Right atrium auricular region (tissue), 2 donors: ENCODE measurements at regions not wholly inside any gene's neighbourhood (a gene's known extent, or its start where the extent isn't known, plus 50 kb on each side); places are given as distances from the start of the nearest gene placed in this dataset.

Experiments
- DNase-seq: peaks from one replicate; pipeline ENCODE4 v3.0.0-alpha.2; 2019; ENCODE audit warnings: low spot score
- H3K27ac ChIP-seq, 2 donors: fragments of 200-600 bp; sonication (generic); 1 replicate in 1 of 2; 2 replicates in 1 of 2; pipeline ENCODE4 v1.5.1; 2016 to 2019
- H3K27me3 ChIP-seq, 2 donors: fragments of 200-600 bp; sonication (generic); one replicate each; pipeline versions ENCODE4 v1.5.1 to v1.6.0; 2017 to 2019
- H3K36me3 ChIP-seq: fragments of 200-600 bp; sonication (generic); one replicate; pipeline ENCODE4 v1.5.1; 2016
- H3K4me1 ChIP-seq, 2 donors: fragments of 200-600 bp; sonication (generic); one replicate each; pipeline versions ENCODE4 v1.5.1 to v1.6.0; 2017 to 2019
- H3K4me3 ChIP-seq, 2 donors: fragments of 200-600 bp; sonication (generic); 1 replicate in 1 of 2; 2 replicates in 1 of 2; pipeline ENCODE4 v1.5.1; 2017 to 2019; ENCODE audit warnings: mild to moderate bottlenecking in 1 of 2, moderate library complexity in 1 of 2
- H3K9me3 ChIP-seq, 2 donors: fragments of 200-600 bp; sonication (generic); one replicate each; pipeline ENCODE4 v1.5.1; 2019
- TF ChIP-seq, protein P1 (sequence below), 2 donors: fragments of 200-600 bp; sonication (generic); IDR thresholded peaks; one replicate each; pipeline ENCODE4 v1.5.1; 2019; ENCODE audit warnings: antibody characterized with exemption in 2 of 2

DNA sequence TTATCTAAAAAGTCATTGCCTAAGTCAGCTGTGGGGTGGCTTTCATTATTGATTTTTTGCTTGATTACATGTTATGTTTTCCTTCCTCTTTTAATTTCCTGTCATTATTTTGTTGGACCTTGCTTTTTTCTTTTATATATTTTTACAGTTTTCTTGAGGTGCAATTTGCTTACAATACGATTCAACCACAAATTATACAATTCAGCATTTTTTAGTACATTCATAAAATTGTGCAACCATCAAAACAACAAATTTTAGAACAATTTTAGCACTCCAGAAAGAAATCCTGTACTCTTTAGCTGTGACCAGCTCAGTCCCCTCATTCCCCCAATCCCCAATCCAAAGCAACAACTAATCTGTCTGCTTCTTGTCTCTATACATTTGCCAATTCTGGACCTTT, 608.9 kb downstream of the C6orf118 start:
- Histone ChIP-seq H3K27ac (no peak overlapping the region), H3K4me1 (no peaks in the 10 kb centered on the region), H3K36me3 (no peaks in the 10 kb centered on the region), H3K9me3 (no peaks in the 10 kb centered on the region), H3K4me3 (no peak overlapping the region), H3K27me3 (no peaks in the 10 kb centered on the region)
- no peak for DNase-seq
- TF ChIP-seq, protein P1, sequence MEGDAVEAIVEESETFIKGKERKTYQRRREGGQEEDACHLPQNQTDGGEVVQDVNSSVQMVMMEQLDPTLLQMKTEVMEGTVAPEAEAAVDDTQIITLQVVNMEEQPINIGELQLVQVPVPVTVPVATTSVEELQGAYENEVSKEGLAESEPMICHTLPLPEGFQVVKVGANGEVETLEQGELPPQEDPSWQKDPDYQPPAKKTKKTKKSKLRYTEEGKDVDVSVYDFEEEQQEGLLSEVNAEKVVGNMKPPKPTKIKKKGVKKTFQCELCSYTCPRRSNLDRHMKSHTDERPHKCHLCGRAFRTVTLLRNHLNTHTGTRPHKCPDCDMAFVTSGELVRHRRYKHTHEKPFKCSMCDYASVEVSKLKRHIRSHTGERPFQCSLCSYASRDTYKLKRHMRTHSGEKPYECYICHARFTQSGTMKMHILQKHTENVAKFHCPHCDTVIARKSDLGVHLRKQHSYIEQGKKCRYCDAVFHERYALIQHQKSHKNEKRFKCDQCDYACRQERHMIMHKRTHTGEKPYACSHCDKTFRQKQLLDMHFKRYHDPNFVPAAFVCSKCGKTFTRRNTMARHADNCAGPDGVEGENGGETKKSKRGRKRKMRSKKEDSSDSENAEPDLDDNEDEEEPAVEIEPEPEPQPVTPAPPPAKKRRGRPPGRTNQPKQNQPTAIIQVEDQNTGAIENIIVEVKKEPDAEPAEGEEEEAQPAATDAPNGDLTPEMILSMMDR (IDR thresholded peaks at IDR 0.05) = no peak

DNA sequence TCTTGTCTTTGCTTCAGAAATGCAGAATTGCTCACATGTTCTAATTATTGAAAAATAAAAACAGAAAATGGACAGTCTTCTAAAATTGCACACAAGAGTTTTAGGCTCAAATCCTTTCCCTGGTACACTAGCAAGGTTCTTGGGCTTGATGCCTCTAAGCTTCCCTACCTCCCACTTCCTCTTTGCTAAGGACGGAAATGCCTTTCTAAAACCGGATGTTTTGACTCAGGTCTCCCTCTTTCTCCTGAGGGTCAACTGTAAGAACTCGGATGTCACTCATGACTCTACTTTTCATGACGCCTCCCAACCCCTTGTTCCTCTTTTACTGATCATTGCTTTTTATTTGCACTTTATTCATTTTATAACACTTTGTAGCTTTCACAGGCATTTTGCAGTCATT, 613.5 kb downstream of the C6orf118 start:
- Histone ChIP-seq H3K4me1 (no peaks in the 10 kb centered on the region), H3K4me3 (no peak overlapping the region), H3K9me3 (no peaks in the 10 kb centered on the region), H3K27ac (no peak overlapping the region), H3K36me3 (no peaks in the 10 kb centered on the region), H3K27me3 (no peaks in the 10 kb centered on the region)
- TF ChIP-seq, protein P1 (IDR thresholded peaks at IDR 0.05) = no peak
- DNase-seq = no peak

DNA sequence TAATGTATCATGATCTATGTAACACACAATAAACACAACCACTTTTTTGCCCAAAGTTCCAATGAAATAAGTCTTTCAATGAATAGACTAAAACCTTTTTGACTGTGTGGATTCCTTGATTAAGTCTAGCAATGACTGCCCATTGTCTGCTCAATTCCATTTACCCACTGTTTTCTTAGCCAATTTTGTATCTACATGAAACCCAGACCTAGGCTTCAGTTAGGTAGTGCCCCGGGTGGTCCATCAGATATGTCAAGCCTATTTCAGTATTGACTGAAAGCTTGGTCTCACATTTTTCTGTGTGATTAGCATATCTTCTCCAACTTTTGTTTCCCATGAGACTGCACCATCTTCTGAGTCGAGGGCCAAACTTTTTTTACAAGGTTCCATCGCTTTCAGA, 615.0 kb downstream of the C6orf118 start:
- no peak for DNase-seq

DNA sequence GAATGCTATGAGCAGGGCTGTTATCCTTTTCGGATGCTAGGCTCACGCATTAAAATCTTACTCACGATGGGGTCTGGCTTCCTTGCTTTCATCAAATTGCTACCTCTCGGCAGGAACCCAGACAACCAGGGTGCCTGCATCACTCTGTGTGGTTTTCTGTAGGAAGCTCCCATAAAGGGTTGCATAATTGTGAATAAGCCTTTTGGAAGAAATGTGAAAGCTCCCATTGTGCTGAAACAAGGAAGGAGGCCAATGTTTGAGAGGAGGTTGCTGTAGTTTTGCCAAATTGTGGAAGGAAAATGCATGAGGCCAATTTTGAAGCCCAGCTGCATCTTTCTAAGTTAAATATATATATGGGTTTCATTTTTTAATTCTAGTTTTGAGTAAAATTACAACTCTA, 615.5 kb downstream of the C6orf118 start:
- TF ChIP-seq, protein P1 (IDR thresholded peaks at IDR 0.05) = no peak
- H3K4me1 ChIP-seq = no peaks in the 10 kb centered on the region
- H3K36me3 ChIP-seq = no peaks in the 10 kb centered on the region
- H3K27ac ChIP-seq = no peak overlapping the region
- H3K27me3 ChIP-seq = no peaks in the 10 kb centered on the region
- DNase-seq = no peak
- H3K9me3 ChIP-seq = no peaks in the 10 kb centered on the region
- no peak overlapping the region for H3K4me3 ChIP-seq

More for the DNA sequence above, 615.0 kb downstream of the C6orf118 start:
- Histone ChIP-seq H3K4me1 (no peaks in the 10 kb centered on the region), H3K9me3 (no peaks in the 10 kb centered on the region), H3K4me3 (no peak overlapping the region), H3K36me3 (no peaks in the 10 kb centered on the region), H3K27ac (no peak overlapping the region), H3K27me3 (no peaks in the 10 kb centered on the region)
- TF ChIP-seq, protein P1 (IDR thresholded peaks at IDR 0.05) = no peak

DNA sequence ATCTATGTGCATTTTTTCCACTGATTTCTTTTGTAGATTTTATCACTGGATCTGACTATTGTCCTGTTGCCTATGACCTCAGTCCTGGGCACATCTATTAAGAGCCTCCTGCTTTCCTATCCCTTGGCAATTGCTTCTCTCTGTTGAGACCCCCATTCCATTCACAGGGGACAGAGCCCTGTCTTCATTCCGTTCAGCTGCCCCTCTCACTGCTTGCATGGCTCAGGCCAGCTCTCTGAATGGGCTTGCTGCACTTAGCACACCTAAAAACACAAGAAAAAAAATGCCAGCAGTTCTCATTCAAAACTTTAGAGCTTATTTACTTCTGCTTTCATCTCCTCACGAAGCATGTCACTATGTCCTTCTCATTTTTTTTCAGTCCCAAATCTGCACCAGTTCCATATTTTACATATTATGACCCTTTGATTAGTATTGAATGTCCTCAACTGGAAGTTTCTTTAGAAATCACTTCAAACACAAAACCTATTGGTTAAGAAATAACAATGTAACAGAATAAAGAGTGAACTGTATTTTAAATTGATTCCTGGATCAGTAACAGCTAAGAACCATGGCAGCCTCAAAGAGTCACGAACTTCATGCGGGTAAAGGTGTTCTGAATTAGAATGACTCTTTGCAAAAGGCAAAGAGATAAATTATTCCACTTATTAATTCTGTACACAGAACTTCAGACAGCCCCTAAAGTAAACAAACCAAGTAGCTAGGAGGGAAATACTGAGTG, 616.5 kb downstream of the C6orf118 start:
- Histone ChIP-seq H3K27ac (no peak overlapping the region), H3K4me3 (no peak overlapping the region), H3K4me1 (no peaks in the 10 kb centered on the region), H3K9me3 (no peaks in the 10 kb centered on the region), H3K36me3 (no peaks in the 10 kb centered on the region), H3K27me3 (no peaks in the 10 kb centered on the region)
- no peak for DNase-seq
- TF ChIP-seq, protein P1 (IDR thresholded peaks at IDR 0.05) = no peak
